ENCODE measurements at regions not wholly inside any gene's neighbourhood (a gene's known extent, or its start where the extent isn't known, plus 50 kb on each side); places are given as distances from the start of the nearest gene placed in this dataset.

GRCh38 chr12:71000255-71000654 lies 79.7 kb upstream of the PTPRR start:
- TF ChIP-seq POLR2A (IDR thresholded peaks at IDR 0.05; ENCODE audit: insufficient read depth in 1 of 2, low read depth in 2 of 2, low read length in 2 of 2) (no peak), CTCF (CRISPR knock-in tag; IDR thresholded peaks at IDR 0.05) (no peak), ZBTB7A (CRISPR knock-in tag; IDR thresholded peaks at IDR 0.05) (no peak), E2F1 (CRISPR knock-in tag; IDR thresholded peaks at IDR 0.05) (no peak), ARID4A (CRISPR knock-in tag; IDR thresholded peaks at IDR 0.05; ENCODE audit: borderline replicate concordance) (no peak), NKX3-1 (CRISPR knock-in tag; IDR thresholded peaks at IDR 0.05) (no peak), ZNF253 (CRISPR knock-in tag; IDR thresholded peaks at IDR 0.05; ENCODE audit: borderline replicate concordance) (no peak), EP300 (IDR thresholded peaks at IDR 0.05; ENCODE audit: low read depth in 2 of 2, low read length in 2 of 2) (no peak), EP300 (CRISPR knock-in tag; IDR thresholded peaks at IDR 0.05; ENCODE audit: borderline replicate concordance) (no peak), HNF4A (CRISPR knock-in tag; IDR thresholded peaks at IDR 0.05) (no peak), NR2F6 (IDR thresholded peaks at IDR 0.05) (no peak), NR2F6 (CRISPR knock-in tag; IDR thresholded peaks at IDR 0.05) (no peak), USF2 (IDR thresholded peaks at IDR 0.05; ENCODE audit: low read depth, low read length) (no peak), USF2 (CRISPR knock-in tag; IDR thresholded peaks at IDR 0.05; ENCODE audit: borderline replicate concordance) (no peak), YY1 (IDR thresholded peaks at IDR 0.05; ENCODE audit: insufficient read depth, insufficient replicate concordance, low read depth, low read length) (no peak), CENPBD1 (CRISPR knock-in tag; IDR thresholded peaks at IDR 0.05; ENCODE audit: borderline replicate concordance, low read depth) (no peak)
